GM18907 (cell line): ENCODE measurements at regions not wholly inside any gene's neighbourhood (a gene's known extent, or its start where the extent isn't known, plus 50 kb on each side); places are given as distances from the start of the nearest gene placed in this dataset.
"Not testable (repeated sequence)": the region's sequence is repeated elsewhere in the genome, so short reads cannot be mapped to it uniquely, and the experiment has no call there.

Experiments
- ATAC-seq: cut with Tn5 transposase; IDR thresholded peaks from one replicate; pipeline ENCODE4 v1.9.1; 2021; ENCODE audit warnings: mild to moderate bottlenecking, moderate library complexity; ENCODE audit not compliant: unreplicated experiment

DNA sequence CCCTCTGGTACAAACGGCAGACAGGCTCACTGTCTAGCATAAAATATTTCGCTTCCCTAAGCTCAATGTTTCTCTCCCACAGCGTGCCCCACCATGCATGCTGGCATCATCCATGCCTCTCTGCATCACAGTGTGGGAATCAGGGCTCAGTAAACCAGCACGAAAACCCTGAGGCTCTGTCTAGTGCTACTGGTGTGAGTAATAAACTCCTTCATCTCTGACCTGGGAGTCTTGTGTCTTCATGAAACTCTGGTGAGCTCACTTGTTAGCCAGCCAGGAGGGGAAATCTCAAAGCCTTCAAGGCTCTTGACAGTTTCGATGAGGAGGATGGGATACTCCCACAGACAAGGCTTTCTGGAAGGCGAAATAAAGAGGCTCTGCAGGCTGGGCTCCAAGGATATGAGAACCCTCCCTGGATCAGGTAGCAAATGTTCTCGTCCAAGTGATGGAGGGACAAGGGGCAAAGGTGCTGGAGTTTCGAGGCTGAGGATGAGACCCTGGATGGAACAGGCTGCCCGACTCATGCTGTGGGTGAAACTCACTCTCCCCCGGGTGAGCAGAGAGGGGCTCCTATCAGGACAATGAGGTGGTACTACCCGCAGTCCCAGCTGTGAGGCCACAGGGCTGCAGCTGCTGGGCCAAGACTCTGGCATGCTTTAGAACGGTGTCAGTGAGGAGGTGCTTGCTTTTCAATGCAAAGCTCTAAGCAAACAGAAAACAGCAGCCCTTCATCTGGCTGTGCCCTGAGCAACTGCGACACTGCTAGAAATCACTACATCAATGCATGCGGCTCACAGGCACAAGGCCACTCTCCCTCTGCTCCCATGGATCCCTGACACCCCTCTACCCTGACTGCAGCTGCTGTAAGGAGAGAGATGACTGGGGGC, 69.3 kb downstream of the SHANK2 start:
- ATAC-seq: no peak

DNA sequence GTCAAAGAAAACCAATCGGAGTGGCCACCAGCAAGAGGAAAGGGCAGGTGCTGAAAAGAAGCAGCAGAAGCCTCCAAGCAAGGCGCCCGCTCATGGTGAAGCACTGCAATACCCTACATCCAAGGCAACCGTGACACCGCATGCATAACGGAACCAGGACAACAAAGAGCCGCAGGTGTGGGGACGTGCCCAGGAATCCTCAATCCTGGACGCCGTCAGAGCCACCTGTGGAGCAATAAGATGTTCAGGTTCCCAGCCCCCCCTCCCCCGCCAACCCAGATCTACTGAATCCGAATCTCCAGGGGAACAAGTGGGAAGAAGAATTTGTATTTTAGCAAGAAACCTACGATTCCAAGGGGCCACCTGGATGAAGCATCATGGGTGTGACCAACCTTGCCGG, 70.8 kb downstream of the SHANK2 start:
- ATAC-seq: no peak

DNA sequence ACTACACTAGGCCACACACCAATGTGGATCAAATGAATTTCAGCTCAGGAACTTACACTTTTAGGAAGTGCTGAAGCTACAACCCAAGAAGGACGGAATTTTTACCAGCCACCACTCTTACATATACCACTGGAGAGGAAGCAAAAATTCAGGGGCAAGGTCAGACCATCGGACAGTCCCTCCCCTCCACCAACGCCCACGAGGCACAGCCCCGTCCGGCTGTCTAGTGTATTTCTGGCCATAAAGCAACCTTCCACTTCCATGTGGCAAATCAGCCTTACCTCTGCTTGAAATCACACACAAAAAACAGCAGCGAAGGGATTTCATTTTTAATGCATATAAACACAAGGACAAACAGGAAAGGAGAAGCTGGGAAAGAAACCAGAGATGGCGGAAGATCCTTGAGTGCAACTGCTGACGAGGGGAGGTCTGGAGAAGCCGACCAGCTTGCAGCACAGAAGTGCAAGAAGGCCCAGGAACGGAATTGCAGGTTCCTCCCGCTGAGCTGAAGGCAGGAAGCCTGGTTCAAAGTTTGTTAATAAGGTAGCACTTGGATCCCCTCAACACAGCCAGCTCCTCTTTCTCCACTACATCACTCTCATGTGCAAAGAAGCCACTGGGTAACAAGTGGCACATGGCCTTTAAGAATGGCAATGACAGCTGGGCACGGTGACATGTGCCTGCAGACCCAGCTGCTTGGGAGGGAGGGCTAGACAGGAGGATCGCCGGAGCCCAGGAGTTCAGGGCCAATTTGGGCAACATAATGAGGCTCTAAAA, 71.5 kb downstream of the SHANK2 start:
- ATAC-seq: no peak

DNA sequence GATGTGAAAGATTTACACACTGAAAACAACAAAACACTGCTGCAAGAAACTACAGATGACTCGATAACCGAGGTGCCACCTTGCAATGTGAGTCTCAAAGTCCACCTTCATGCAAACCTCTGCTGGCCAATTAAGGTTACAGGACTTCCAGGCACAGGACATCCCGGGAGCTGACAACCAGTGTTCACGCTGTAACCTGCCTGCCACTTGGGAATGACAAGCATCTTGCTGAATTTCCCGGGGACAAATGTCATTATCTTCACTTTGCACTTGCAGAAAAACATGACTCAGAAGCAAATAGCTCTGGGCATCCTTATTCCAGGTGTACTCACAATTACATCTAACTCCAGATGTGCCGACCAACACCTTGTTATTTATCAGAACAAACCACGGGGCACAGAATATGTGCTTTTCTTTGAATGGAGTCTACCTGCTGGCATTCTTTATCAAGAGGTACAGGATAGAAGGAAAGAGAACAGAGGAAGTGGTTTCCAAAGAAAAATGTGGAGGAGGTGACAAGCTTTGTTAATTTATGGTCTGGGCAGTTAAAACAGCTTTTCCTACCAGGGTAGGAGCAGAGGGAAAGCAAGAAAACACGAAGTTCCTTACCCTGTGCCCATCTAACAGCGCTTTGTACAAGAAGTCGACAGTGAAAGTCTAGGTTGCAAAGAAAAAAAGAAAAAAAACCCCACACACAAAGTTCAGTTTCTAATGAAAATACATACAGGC, 72.3 kb downstream of the SHANK2 start:
- ATAC-seq: no peak

DNA sequence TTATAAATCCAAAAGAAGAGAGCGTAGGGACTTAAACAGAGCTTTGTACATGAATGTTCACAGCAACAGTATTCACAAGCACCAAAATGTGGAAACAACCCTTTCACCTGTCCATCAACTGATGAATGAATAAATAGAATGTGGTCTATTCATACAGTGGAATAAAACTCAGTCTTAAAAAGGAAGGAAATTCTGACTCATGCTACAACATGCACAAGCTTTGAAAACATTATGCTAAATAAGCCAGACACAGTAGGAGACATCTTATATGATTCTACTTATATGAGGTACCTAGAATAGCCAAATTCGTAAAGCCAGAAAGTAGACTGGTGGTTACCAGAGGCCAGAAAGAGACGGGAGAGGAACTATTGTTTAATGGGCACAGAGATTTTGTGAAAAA, 74.3 kb downstream of the SHANK2 start:
- ATAC-seq: no peak

DNA sequence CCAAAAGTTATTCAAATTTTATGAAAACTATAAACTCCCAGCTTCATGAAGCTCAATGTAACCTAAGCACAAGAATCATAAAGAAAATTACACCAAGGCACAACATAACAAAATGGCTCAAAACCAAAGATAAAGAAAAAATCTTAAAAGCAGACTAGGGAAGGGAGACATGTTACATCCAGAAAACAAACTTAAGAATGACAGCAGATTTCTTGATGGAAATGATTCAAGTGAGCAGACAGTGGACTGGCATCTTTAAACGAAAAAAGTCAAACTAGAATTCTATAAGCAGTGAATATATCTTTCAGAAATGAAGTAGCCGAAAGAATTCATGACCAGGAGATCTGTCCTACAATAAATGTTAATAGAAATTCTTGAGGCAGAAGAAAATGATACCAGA, 75.6 kb downstream of the SHANK2 start:
- ATAC-seq: no peak

DNA sequence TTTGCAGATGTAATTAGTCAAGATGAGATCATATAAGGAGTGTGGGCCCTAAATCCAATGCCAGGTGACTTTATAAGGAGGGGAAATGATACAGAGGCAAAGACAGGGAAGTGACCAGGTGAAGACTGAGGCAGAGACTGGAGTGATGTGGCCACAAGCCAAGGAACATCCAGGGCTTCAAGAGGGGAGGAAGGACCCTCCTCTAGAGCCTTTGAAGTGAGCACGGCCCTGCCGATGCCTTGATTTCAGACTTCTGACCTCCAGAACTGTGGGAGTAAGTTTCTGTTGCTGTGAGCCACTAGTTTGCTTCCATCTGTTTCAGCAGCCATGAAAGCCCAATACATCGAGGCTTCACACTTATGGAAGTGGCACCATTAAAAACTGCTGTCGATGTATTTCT, 78.7 kb downstream of the SHANK2 start:
- no peak for ATAC-seq

DNA sequence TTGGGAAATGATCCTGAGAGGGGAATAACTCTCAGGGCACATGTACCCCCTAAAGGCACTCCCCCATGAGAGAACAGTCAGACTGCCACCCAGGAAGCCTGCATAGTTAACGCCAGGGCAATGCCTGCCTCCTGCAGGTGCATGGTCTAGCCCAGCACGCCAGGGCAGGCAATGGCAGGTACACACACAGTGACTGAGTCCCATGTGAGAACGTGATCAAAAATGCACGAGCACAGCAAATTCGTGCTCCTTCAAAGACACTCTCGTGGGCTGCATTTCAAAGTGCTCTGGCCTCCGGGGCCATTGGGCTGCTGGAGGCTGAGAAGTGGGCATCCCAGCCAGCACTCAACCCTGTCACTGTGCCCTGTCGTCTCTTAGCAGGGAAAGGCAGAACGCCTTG, 79.7 kb downstream of the SHANK2 start:
- ATAC-seq: no peak

DNA sequence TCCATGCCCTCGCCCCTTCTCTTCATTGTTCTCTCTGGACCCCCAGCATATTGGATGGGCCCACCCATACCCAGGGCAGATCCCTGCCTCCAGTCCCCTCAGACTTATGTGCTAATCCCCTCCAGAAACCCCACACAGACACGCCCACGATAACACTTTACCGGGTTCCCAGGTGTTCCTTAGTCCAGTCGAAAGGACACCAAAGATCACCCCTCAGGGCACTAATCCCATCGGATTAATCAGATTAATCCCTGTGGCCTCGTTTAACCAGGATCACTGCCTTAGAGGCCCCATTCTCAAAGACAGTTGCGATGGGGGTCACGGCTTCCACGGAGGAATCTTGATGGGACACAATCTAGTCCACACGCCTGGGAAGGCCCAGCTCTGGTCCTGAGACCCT, 80.8 kb downstream of the SHANK2 start:
- no peak for ATAC-seq

DNA sequence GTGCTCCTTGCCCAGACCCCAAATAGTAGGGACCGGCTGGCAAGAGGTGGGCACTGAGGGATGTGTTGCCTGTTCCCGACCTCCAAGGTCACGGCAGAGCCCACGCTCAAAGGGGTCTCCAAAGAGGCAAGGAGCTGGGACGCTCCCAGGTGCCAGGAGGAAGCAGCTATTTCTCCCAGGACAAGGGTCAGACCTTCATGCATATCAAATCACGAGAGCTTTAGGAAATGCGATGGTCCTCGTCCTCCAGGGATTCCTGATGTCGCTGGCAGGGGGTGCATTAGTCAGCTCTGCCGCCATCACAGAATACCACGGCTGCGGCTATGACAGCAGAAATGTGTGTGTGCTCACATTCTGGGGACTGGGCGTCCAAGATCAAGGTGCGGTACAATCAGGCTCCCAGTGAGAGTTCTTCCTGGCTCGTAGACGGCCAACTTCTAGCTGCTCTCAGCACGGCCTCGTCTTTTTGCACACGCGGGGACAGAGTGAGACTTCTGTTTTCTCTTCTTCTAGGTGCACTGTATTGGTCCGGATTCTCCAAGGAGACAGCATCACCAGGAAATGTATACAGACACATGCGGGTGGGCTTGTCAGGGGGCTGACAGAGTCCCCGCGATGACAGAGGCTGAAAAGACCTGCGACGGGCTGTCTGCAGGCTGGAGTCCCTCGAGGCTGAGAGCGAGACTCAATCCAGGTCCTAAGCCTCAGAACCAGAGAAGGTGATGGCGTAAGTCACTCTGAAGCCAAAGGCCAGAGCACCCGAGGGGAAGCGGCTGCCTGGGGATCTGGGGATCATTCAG, 81.6 kb downstream of the SHANK2 start:
- no peak for ATAC-seq

DNA sequence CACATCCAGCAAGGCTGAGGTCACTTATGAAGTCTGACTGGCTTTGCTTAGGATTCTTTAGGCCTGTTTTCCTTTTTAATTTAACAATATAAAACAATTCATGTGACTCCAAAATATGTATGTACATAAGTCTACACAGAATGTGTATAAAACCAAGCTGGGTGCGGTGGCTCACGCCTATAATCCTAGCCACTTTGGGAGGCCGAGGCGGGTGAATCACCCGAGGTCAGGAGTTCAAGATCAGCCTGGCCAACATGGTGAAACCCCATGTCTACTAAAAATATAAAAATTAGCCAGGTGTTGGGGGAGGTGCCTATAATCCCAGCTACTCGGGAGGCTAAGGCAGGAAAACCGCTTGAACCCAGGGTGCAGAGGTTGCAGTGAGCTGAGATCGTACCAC, 83.1 kb downstream of the SHANK2 start:
- ATAC-seq: no peak

DNA sequence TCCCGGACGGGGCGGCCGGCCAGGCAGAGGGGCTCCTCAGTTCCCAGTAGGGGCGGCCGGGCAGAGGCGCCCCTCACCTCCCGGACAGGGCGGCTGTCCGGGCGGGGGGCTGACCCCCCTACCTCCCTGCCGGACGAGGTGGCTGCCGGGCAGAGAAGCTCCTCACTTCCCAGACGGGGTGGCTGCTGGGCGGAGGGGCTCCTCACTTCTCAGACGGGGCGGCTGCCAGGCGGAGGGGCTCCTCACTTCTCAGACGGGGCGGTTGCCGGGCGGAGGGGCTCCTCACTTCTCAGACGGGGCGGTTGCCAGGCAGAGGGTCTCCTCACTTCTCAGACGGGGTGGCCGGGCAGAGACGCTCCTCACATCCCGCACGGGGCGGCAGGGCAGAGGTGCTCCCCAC, 84.6 kb downstream of the SHANK2 start:
- ATAC-seq: not testable (repeated sequence)

DNA sequence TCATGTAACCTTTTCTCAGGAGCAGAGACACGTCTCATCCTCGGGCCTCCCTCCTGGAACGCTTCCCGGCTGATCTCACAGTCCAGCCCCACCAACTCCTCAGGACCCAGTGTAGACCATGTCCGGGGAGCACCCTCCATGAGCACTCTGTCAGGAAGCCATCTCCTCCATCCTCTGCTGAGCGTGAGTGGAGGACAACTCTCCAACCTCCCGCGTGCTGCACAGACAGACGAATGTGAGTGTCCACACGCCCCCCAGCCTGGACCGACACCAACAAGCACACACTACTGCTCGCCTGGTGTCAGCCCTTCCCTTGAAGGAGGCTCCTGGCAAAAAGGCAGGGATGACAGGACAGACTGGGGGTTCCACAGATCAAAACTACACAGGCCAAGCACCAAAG, 86.6 kb downstream of the SHANK2 start:
- ATAC-seq: no peak

DNA sequence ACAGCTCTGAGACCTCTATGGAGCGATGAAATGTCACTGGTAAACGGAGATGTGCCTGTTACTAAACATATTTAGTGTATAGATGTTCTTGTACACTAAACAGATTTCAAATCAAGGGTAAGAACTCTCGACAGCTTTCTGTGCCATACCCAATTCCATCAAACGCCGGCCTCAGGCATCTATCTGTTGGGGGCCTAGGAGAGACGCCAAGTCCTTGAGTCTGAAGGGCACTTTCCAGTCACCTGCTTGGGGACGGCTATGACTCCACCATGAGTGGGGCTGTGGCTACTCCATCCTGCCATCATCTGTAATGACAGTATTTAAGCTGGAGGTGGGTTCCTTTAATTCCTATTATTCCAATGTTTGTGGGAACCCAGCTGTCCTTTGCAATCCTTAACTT, 87.8 kb downstream of the SHANK2 start:
- ATAC-seq: no peak

DNA sequence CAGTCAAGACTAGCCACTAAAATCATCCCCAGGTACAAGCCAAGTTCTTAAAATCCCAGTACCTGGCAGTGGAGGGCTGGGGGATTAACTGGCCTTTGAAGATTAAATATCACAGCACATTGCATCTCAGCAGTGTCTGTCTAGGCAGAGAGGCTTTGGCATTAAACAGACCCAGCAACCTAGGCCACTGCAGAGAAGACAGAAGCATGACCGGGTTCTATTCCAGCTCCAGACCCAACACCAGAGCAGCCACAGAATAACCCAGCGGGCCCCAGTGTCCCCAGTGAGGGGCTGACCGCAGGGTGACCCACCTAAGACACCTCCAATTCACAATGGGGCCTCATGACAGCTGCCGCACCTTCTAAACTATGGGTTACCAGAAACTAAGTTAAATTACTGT, 88.2 kb downstream of the SHANK2 start:
- ATAC-seq: no peak

DNA sequence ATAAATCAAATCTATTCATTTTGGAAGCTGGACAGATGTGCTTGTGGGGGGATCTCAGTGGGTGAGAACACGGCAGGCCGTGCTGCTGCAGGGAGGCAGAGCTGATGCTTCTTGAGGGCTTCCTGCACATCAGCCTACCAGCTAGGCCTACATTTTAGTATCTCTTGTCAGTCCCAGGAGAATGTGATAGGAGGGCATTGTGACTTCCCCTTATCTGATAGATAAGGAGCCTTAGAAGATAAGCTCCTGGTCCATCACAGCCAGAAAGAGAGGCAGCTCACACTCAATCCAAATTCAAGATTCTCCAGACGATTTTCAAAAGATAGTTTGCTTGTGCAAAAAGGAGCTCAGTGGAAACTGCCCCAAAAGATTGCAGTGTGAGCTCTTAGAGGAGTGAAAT, 89.0 kb downstream of the SHANK2 start:
- no peak for ATAC-seq

DNA sequence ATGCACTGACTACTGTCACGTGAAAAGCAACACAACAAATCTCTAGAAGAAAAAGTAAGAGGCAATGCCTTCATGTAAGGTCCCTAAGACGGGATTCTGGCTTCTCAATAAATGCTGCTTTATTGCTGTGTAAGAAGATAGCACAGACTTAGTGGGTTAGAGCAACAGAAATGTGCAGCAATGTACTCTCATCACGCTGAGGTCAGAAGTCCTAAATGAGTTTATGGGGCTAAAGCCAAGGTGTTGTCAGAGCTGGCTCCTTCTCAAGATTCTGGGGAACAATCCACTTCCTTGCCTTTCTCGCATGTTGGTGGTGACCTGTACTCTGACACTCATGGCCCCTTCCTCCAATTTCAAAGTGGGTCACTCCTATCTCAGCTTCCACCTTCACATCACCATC, 93.4 kb downstream of the SHANK2 start:
- no peak for ATAC-seq

DNA sequence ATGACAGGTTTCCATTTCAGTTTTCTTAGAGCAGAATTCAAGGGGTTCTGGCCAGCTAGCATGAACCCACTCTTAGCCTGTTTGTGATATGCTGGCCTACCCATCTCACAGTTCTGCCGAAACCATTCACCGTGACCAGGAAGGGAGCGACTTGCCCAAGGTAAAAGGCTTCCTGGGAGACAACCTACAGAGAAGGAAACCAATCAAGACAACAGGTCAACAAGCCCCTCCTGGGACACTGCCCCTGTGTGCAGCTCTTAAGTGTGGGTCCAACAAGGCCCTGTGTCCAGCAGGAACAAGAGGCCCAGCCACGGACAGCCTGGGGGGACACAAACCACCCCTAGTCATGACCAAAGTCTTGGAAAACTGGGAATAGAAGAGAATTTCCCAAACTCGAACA, 94.7 kb downstream of the SHANK2 start:
- ATAC-seq: not testable (repeated sequence)

DNA sequence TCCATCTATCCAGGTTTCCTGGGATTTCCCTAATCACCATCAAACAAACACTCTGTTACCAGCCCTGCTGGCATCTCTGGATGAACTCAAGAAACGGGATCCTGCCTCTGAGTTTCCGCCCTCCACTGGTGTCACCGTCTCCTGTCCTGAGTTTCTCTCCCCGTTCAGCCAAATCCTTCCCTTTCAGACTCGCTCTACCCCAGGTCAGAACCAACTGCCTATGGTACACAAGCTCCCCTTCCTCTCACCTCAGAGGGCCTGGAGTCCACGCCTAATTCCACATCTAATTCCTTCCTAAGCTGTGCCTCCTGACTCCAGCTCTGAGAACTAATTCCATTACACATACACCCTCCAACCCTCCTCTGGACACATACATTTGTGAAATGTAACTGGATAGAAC, 96.1 kb downstream of the SHANK2 start:
- no peak for ATAC-seq

DNA sequence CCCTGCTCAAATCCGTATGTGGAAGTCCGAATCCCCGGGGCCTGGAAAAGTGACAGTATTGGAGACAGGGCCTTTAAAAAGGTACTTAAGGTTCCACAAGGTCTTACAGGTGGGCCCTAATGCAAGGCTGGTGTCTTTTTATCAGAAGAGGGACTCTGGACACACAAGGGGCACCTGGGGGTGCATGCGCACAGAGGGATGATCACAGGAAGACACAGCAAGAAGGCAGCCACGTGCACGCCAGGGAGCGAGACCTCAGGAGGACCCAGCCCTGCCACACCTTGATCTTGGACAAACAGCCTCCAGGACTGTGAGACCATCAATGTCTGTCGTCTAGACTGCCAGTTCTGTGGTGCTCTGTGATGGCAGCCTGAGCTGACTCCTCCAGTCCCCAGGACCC, 96.5 kb downstream of the SHANK2 start:
- no peak for ATAC-seq

DNA sequence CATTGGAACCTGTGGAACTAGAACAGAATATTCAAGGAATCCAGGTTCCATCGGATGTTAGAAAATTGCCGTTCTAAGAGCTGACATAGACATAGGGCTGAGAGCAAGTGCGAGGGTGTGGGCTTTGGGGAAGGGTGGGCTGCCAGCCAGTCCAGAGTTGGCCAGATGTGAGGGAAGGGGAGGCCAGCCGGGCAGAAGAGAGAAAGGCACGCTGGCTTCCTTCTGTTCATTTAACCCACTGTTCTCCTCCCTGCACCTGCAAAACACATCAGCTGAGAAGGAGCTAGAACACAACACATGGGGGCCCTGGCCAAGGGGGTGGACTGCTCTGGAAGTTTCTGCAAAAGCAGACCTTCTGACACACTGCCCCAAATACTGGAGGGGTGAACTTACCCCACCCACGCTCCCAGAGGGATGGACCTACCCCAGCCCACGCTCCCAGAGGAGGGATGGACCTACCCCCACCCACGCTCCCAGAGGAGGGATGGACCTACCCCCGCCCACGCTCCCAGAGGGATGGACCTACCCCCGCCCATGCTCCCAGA, 98.0 kb downstream of the SHANK2 start:
- ATAC-seq: no peak
